Stimulated activated memory B cell treated with anti-CD40 and anti-IgM and Interleukin-4, amounts not matched to agents 10 μg/mL and 1 μg/mL and 100 μg/mL, for 72 hours (primary cell): ENCODE measurements at regions not wholly inside any gene's neighbourhood (a gene's known extent, or its start where the extent isn't known, plus 50 kb on each side); places are given as distances from the start of the nearest gene placed in this dataset.
A peak's percentile ranks its signal among the peaks of the same experiment; 100 is the strongest.

Source experiments
- ATAC-seq: fragments of 150-1000 bp; cut with Tn5 transposase; 2 replicates; pipeline ENCODE4 v1.10.0; 2021
- H3K27ac Mint-ChIP-seq: one replicate; pipeline ENCODE4 v1.8.0; 2022; ENCODE audit warnings: mild to moderate bottlenecking, mixed read lengths
- H3K27me3 Mint-ChIP-seq: one replicate; pipeline ENCODE4 v1.8.0; 2022; ENCODE audit warnings: mixed read lengths
- H3K36me3 Mint-ChIP-seq: one replicate; pipeline ENCODE4 v1.8.0; 2022; ENCODE audit warnings: mixed read lengths
- H3K4me1 Mint-ChIP-seq: one replicate; pipeline ENCODE4 v1.8.0; 2022; ENCODE audit warnings: mixed read lengths
- H3K4me3 Mint-ChIP-seq: one replicate; pipeline ENCODE4 v1.8.0; 2022; ENCODE audit warnings: mild to moderate bottlenecking, moderate library complexity, mixed read lengths
- H3K9me3 Mint-ChIP-seq: one replicate; pipeline ENCODE4 v1.8.0; 2022; ENCODE audit warnings: mixed read lengths

- ATAC-seq: no peak
- H3K27ac Mint-ChIP-seq: no peak overlapping the region
- H3K4me1 Mint-ChIP-seq: peaks cover 9% of the 10 kb centered on the region
- H3K9me3 Mint-ChIP-seq: no peaks in the 10 kb centered on the region
- H3K36me3 Mint-ChIP-seq: peaks cover 44% of the 10 kb centered on the region
- no peak overlapping the region for H3K4me3 Mint-ChIP-seq
- no peaks in the 10 kb centered on the region for H3K27me3 Mint-ChIP-seq
Measured at GRCh38 chr12:124433147-124433874, 134.1 kb downstream of the NCOR2 start.

GRCh38 chr12:124432376-124432775 is 135.0 kb downstream of the NCOR2 start:
- Mint-ChIP-seq H3K4me3 (no peak overlapping the region), H3K9me3 (no peaks in the 10 kb centered on the region), H3K36me3 (peaks cover 44% of the 10 kb centered on the region), H3K4me1 (peaks cover 9% of the 10 kb centered on the region), H3K27ac (peak overlapping the region; percentile 0), H3K27me3 (no peaks in the 10 kb centered on the region)
- no peak for ATAC-seq

GRCh38 chr12:124431971-124432370 is 135.4 kb downstream of the NCOR2 start:
- no peaks in the 10 kb centered on the region for H3K27me3 Mint-ChIP-seq
- no peak overlapping the region for H3K4me3 Mint-ChIP-seq
- H3K9me3 Mint-ChIP-seq: no peaks in the 10 kb centered on the region
- H3K4me1 Mint-ChIP-seq: peaks cover 9% of the 10 kb centered on the region
- ATAC-seq: no peak
- peaks cover 40% of the 10 kb centered on the region for H3K36me3 Mint-ChIP-seq
- peak overlapping the region; percentile 0 for H3K27ac Mint-ChIP-seq

- H3K27ac Mint-ChIP-seq: no peak overlapping the region
- no peaks in the 10 kb centered on the region for H3K27me3 Mint-ChIP-seq
- no peak overlapping the region for H3K4me3 Mint-ChIP-seq
- peaks cover 43% of the 10 kb centered on the region for H3K36me3 Mint-ChIP-seq
- no peak for ATAC-seq
- no peaks in the 10 kb centered on the region for H3K9me3 Mint-ChIP-seq
- H3K4me1 Mint-ChIP-seq: peaks cover 9% of the 10 kb centered on the region
Measured at GRCh38 chr12:124430491-124430890, 135.6 kb downstream of the RFLNA start.

- H3K36me3 Mint-ChIP-seq: peaks cover 53% of the 10 kb centered on the region
- H3K27me3 Mint-ChIP-seq: no peaks in the 10 kb centered on the region
- H3K27ac Mint-ChIP-seq: no peak overlapping the region
- H3K9me3 Mint-ChIP-seq: no peaks in the 10 kb centered on the region
- no peak overlapping the region for H3K4me3 Mint-ChIP-seq
- ATAC-seq: no peak
- H3K4me1 Mint-ChIP-seq: peaks cover 9% of the 10 kb centered on the region
Measured at GRCh38 chr12:124429535-124429934, 134.6 kb downstream of the RFLNA start.

GRCh38 chr12:124428792-124429281 is 133.9 kb downstream of the RFLNA start:
- H3K9me3 Mint-ChIP-seq: no peaks in the 10 kb centered on the region
- peaks cover 60% of the 10 kb centered on the region for H3K36me3 Mint-ChIP-seq
- no peak overlapping the region for H3K4me3 Mint-ChIP-seq
- H3K27me3 Mint-ChIP-seq: no peaks in the 10 kb centered on the region
- H3K4me1 Mint-ChIP-seq: peaks cover 9% of the 10 kb centered on the region
- ATAC-seq: peak; percentile 5
- H3K27ac Mint-ChIP-seq: no peak overlapping the region

- Mint-ChIP-seq H3K27ac (no peak overlapping the region), H3K4me1 (peaks cover 9% of the 10 kb centered on the region), H3K4me3 (no peak overlapping the region), H3K9me3 (no peaks in the 10 kb centered on the region), H3K36me3 (peaks cover 64% of the 10 kb centered on the region), H3K27me3 (no peaks in the 10 kb centered on the region)
- no peak for ATAC-seq
Measured at GRCh38 chr12:124428136-124428791, 133.4 kb downstream of the RFLNA start.

- Mint-ChIP-seq H3K9me3 (no peaks in the 10 kb centered on the region), H3K27ac (no peak overlapping the region), H3K36me3 (peaks cover 62% of the 10 kb centered on the region), H3K4me1 (peaks cover 4% of the 10 kb centered on the region), H3K27me3 (no peaks in the 10 kb centered on the region), H3K4me3 (no peak overlapping the region)
- ATAC-seq: no peak
Measured at GRCh38 chr12:124426594-124427555, 132.0 kb downstream of the RFLNA start.

GRCh38 chr12:124425667-124426066 is 130.8 kb downstream of the RFLNA start:
- Mint-ChIP-seq H3K36me3 (peaks cover 58% of the 10 kb centered on the region), H3K27me3 (no peaks in the 10 kb centered on the region), H3K9me3 (no peaks in the 10 kb centered on the region), H3K27ac (no peak overlapping the region), H3K4me1 (no peaks in the 10 kb centered on the region), H3K4me3 (no peak overlapping the region)
- ATAC-seq: no peak

GRCh38 chr12:124424516-124424905 is 129.6 kb downstream of the RFLNA start:
- Mint-ChIP-seq H3K27me3 (no peaks in the 10 kb centered on the region), H3K9me3 (no peaks in the 10 kb centered on the region), H3K27ac (no peak overlapping the region), H3K36me3 (peaks cover 60% of the 10 kb centered on the region), H3K4me3 (no peak overlapping the region), H3K4me1 (no peaks in the 10 kb centered on the region)
- no peak for ATAC-seq

GRCh38 chr12:124423761-124424515 is 129.0 kb downstream of the RFLNA start:
- peaks cover 65% of the 10 kb centered on the region for H3K36me3 Mint-ChIP-seq
- H3K27ac Mint-ChIP-seq: no peak overlapping the region

GRCh38 chr12:124422570-124423523 is 128.0 kb downstream of the RFLNA start:
- Mint-ChIP-seq H3K4me3 (no peak overlapping the region), H3K36me3 (peaks cover 70% of the 10 kb centered on the region), H3K4me1 (no peaks in the 10 kb centered on the region), H3K27me3 (no peaks in the 10 kb centered on the region), H3K9me3 (no peaks in the 10 kb centered on the region), H3K27ac (no peak overlapping the region)
- ATAC-seq: no peak

More at GRCh38 chr12:124423761-124424515, 129.0 kb downstream of the RFLNA start:
- Mint-ChIP-seq H3K4me1 (no peaks in the 10 kb centered on the region), H3K27me3 (no peaks in the 10 kb centered on the region), H3K9me3 (no peaks in the 10 kb centered on the region), H3K4me3 (no peak overlapping the region)
- ATAC-seq: no peak

GRCh38 chr12:124422142-124422569 is 127.3 kb downstream of the RFLNA start:
- Mint-ChIP-seq H3K27me3 (no peaks in the 10 kb centered on the region), H3K4me1 (no peaks in the 10 kb centered on the region)

More at GRCh38 chr12:124422142-124422569, 127.3 kb downstream of the RFLNA start:
- ATAC-seq: no peak
- Mint-ChIP-seq H3K9me3 (no peaks in the 10 kb centered on the region), H3K4me3 (no peak overlapping the region), H3K36me3 (peaks cover 77% of the 10 kb centered on the region), H3K27ac (no peak overlapping the region)
